ENCODE measurements at regions not wholly inside any gene's neighbourhood (a gene's known extent, or its start where the extent isn't known, plus 50 kb on each side); places are given as distances from the start of the nearest gene placed in this dataset. TPM values are rescaled to one million over a fixed set of nuclear protein-coding genes. Genes with fewer than 3 reads are reported as not detected.

DNA sequence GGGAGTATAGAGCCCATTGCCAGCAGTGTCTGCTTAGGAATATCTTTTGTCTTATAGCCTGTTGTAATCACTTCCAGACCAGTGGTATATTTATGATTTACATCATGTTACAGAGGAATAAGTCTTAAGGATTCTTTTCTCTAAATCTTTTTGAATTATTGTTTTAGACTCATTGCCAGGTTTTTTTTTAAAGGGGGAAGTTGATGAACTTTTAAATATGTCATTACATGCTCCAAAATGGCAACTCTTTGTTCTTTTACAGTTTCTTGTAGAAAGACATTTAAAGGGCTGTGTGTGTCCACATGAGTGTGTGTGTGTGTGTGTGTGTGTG, 59.4 kb upstream of the NFIB start:
- no peak overlapping the region for H3K4me3 ChIP-seq (ENCODE audit: low read depth, low read length)
- TF ChIP-seq, protein P1, sequence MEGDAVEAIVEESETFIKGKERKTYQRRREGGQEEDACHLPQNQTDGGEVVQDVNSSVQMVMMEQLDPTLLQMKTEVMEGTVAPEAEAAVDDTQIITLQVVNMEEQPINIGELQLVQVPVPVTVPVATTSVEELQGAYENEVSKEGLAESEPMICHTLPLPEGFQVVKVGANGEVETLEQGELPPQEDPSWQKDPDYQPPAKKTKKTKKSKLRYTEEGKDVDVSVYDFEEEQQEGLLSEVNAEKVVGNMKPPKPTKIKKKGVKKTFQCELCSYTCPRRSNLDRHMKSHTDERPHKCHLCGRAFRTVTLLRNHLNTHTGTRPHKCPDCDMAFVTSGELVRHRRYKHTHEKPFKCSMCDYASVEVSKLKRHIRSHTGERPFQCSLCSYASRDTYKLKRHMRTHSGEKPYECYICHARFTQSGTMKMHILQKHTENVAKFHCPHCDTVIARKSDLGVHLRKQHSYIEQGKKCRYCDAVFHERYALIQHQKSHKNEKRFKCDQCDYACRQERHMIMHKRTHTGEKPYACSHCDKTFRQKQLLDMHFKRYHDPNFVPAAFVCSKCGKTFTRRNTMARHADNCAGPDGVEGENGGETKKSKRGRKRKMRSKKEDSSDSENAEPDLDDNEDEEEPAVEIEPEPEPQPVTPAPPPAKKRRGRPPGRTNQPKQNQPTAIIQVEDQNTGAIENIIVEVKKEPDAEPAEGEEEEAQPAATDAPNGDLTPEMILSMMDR (IDR thresholded peaks at IDR 0.05; ENCODE audit: insufficient read depth, low read length) = no peak
- peak; percentile 70 for DNase-seq (ENCODE audit: low read depth)

DNA sequence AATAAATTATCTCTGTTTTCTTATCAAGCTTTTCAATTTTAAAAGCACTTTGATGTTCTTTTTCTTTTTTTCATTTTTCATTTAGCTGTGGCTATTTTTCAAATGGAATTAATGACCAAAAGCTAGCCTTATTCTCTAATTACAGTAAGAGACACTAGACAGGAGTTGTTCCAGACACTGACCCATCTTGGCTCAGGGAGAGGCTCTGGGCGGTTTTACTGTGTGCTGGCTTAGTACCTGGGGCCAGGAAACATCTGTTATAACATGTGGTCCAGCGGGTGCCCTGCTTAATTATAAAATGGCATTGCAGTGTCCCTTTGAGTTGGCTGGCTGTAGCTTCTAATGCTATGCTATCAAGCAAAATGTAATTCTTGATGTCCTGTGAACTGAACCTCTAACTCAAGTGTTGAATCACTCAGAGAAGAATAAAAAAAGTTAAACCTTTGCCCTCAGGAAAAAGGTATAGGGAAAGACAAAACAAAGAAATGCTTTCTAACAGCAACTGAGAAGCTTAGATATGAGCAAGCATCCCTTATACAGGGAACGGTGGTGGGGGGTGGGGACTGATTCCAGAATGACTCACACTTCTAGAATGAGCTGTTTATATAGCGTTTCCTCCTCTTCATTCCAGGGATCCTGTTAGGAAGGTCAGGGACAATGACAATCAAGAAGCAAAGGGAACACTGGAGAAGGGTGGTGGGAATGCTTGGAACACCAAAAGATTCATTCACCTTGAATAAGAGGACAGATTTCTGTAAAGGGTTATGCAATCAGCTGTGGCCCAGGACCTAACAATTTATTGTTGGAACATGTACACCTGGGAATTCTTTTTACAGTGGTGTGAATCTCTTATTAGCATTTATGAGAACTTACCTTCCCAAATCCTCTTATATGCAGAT, 58.7 kb upstream of the NFIB start:
- TF ChIP-seq, protein P1 (IDR thresholded peaks at IDR 0.05; ENCODE audit: insufficient read depth, low read length) = no peak
- DNase-seq (ENCODE audit: low read depth) = peak; percentile 81
- H3K4me3 ChIP-seq (ENCODE audit: low read depth, low read length) = no peak overlapping the region

DNA sequence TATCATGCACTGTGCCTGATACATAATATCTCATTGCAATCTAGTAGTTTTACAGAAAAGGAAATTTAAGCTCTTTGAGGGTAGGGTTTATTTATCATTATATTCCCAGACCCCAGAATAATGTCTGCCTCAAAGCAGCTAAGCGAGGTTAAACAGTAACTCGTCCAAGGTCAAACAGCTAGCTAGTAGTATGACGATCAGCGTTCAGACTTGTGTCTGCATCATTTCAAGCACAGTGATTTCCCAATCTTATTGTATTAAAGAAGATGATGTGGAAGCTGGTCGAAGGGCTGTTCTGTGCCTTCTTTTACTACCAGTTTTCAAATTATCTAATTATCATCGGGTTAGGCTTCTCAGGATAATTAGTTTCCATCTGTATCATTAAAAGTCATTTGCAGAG, 55.1 kb upstream of the NFIB start:
- DNase-seq (ENCODE audit: low read depth) = no peak
- H3K4me3 ChIP-seq (ENCODE audit: low read depth, low read length) = no peak overlapping the region
- TF ChIP-seq, protein P1 (IDR thresholded peaks at IDR 0.05; ENCODE audit: insufficient read depth, low read length) = no peak

DNA sequence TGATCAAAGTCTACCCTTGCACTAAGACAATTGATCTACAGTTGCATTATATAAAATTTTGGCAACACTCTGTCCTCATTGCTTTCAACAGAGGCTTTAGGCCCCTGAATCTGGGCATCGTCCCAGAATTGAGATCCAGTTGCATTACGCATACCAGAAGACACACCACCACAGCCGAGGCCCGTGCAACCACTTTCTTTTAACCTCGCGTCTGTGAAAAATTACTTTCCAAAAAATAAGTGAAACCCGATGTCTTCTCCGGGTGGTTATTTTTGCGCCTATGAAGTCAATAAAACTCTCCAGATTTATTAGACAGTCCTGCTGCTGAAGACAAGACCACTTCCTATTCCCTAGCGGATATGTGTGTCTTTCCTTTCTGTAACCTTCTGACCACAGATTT, 52.1 kb upstream of the NFIB start:
- TF ChIP-seq, protein P1 (IDR thresholded peaks at IDR 0.05; ENCODE audit: insufficient read depth, low read length) = no peak
- DNase-seq (ENCODE audit: low read depth) = peak; percentile 100
- no peak overlapping the region for H3K4me3 ChIP-seq (ENCODE audit: low read depth, low read length)

DNA sequence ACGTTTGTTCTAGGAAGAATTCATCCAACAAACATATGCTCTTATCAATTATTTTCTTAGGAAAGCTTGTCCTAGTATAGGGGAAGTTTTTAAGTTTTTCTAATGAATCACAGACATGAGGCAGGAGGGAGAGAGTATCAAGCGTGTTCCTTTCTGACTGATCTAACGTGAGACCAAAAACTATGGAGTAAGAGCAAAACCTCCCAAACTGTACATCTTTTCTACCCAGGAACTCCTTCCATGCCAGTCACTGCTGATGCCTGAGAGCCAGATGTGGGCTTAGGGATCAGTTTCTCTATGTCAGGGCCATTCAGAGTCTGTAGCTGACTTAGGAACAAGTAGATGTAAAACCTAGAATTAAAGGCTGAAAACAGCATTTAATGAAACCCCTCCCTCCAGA, 51.7 kb upstream of the NFIB start:
- peak; percentile 93 for DNase-seq (ENCODE audit: low read depth)
- H3K4me3 ChIP-seq (ENCODE audit: low read depth, low read length) = no peak overlapping the region
- TF ChIP-seq, protein P1 (IDR thresholded peaks at IDR 0.05; ENCODE audit: insufficient read depth, low read length) = no peak

Small RNA genes lying in the stretch of these regions (small RNA-seq; reads per million reads assigned to genes)
- not detected for gene AL159169.1
